ENCODE measurements at regions not wholly inside any gene's neighbourhood (a gene's known extent, or its start where the extent isn't known, plus 50 kb on each side); places are given as distances from the start of the nearest gene placed in this dataset.

DNA sequence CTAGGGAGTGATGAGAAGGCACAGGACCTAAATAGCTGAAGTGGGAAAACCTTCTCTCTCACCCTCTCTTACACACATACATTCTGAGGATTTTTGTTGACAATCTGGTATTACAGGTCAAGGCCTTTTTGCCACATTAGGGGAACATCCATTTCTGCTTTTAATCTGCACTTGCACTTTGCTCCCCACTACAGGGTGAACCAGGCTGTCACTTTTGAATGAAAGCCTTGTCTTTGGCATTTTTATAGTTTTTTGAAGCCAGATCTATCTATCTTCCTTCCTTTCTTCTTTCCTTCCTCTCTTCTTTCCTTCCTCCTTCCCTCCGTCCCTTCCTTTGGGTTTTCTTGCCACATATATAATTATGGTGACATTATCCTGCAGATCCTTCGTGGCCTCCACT lies 165.9 kb upstream of the OTX2 start:
- WGBS (ENCODE audit: insufficient coverage, low coverage, low lambda C conversion rate, missing lambda C conversion rate) = 82% methylated on average over 2 of the region's 2 CpGs
- no peaks in the 10 kb centered on the region for H3K36me3 ChIP-seq
- no peak for TF ChIP-seq POLR2A (IDR thresholded peaks at IDR 0.05)
- TF ChIP-seq, protein P1, sequence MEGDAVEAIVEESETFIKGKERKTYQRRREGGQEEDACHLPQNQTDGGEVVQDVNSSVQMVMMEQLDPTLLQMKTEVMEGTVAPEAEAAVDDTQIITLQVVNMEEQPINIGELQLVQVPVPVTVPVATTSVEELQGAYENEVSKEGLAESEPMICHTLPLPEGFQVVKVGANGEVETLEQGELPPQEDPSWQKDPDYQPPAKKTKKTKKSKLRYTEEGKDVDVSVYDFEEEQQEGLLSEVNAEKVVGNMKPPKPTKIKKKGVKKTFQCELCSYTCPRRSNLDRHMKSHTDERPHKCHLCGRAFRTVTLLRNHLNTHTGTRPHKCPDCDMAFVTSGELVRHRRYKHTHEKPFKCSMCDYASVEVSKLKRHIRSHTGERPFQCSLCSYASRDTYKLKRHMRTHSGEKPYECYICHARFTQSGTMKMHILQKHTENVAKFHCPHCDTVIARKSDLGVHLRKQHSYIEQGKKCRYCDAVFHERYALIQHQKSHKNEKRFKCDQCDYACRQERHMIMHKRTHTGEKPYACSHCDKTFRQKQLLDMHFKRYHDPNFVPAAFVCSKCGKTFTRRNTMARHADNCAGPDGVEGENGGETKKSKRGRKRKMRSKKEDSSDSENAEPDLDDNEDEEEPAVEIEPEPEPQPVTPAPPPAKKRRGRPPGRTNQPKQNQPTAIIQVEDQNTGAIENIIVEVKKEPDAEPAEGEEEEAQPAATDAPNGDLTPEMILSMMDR (IDR thresholded peaks at IDR 0.05) = no peak
- no peaks in the 10 kb centered on the region for H3K9me3 ChIP-seq
- no peak overlapping the region for H3K27ac ChIP-seq
- no peaks in the 10 kb centered on the region for H3K27me3 ChIP-seq
- DNase-seq (no peak), ATAC-seq (peak in 1 of 4 donors; percentile 36)
- H3K4me1 ChIP-seq = no peaks in the 10 kb centered on the region
- intact Hi-C loops (cut with DNase I) = no loop called here
- H3K4me3 ChIP-seq = no peak overlapping the region

DNA sequence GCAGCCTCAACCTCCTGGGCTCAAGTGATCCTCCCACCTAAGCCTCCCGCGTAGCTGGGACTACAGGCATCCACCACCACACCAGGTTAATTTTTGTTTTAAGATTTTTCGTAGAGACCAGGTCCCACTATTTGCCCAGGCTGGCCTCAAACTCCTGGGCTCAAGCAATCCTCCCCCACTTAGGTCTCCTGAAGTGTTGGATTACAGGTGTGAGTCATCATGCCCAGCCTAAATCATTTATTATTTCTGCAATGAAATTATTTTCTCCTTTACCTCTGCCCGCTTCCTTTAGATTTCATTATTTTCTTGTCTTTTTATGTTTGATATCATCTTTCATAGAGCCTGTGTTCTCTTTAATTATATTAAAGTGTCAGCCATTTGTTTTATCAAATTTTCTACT lies 165.2 kb upstream of the OTX2 start:
- Histone ChIP-seq H3K4me3 (no peak overlapping the region), H3K27ac (no peak overlapping the region), H3K4me1 (no peaks in the 10 kb centered on the region), H3K9me3 (no peaks in the 10 kb centered on the region), H3K27me3 (no peaks in the 10 kb centered on the region), H3K36me3 (no peaks in the 10 kb centered on the region)
- 65% methylated on average over 4 of the region's 4 CpGs for WGBS (ENCODE audit: insufficient coverage, low coverage, low lambda C conversion rate, missing lambda C conversion rate)
- intact Hi-C loops (cut with DNase I) = no loop called here
- ATAC-seq (no peak), DNase-seq (no peak)
- no peak for TF ChIP-seq POLR2A (IDR thresholded peaks at IDR 0.05)
- TF ChIP-seq, protein P1 (IDR thresholded peaks at IDR 0.05) = no peak

- no peak overlapping the region for H3K4me3 ChIP-seq
- H3K27me3 ChIP-seq = no peaks in the 10 kb centered on the region
- no peaks in the 10 kb centered on the region for H3K4me1 ChIP-seq
- H3K27ac ChIP-seq = no peak overlapping the region
- no peak for ATAC-seq
- H3K36me3 ChIP-seq = no peaks in the 10 kb centered on the region
- TF ChIP-seq, protein P1 (IDR thresholded peaks at IDR 0.05) = no peak
- TF ChIP-seq POLR2A (IDR thresholded peaks at IDR 0.05) = no peak
- no peaks in the 10 kb centered on the region for H3K9me3 ChIP-seq
- no peak for DNase-seq
- intact Hi-C loops (cut with DNase I) = no loop called here
Measured at GRCh38 chr14:56972948-56973347, 162.7 kb upstream of the OTX2 start.

DNA sequence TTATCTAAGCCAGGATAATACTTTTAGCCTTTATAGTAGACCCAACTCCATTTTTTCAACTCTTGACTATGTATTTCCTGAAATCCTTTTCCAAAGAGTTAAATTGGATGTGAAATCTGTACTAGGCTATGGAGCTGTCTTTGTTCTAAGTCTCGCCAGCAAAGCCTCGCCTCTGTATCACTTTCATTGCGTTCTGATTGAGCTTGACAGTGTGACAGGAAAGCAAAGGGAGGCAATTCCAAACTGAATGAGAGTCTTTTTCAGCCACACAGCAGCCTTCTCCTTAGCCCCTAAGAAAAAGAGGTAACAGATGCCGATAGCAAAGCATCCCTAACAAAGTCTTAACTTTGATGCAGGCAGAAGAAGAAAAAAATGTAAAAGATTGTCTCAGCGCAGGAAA lies 154.6 kb upstream of the OTX2 start:
- Histone ChIP-seq H3K4me3 (no peak overlapping the region), H3K36me3 (no peaks in the 10 kb centered on the region), H3K27me3 (no peaks in the 10 kb centered on the region), H3K9me3 (no peaks in the 10 kb centered on the region), H3K4me1 (no peaks in the 10 kb centered on the region), H3K27ac (no peak overlapping the region)
- ATAC-seq = no peak
- no peak for DNase-seq
- TF ChIP-seq, protein P1 (IDR thresholded peaks at IDR 0.05) = no peak
- no peak for TF ChIP-seq POLR2A (IDR thresholded peaks at IDR 0.05)
- WGBS (ENCODE audit: insufficient coverage, low coverage, low lambda C conversion rate, missing lambda C conversion rate) = 50% methylated on average over 5 of the region's 5 CpGs
- intact Hi-C loops (cut with DNase I) = no loop called here

- Histone ChIP-seq H3K4me1 (no peaks in the 10 kb centered on the region), H3K4me3 (no peak overlapping the region), H3K27me3 (peaks cover 0 to 5% of the 10 kb centered on the region in 2 donors), H3K36me3 (no peaks in the 10 kb centered on the region), H3K9me3 (no peaks in the 10 kb centered on the region), H3K27ac (no peak overlapping the region)
- WGBS (ENCODE audit: insufficient coverage, low coverage, low lambda C conversion rate, missing lambda C conversion rate) = 74% methylated on average over 6 of the region's 6 CpGs
- intact Hi-C loops (cut with DNase I) = no loop called here
- no peak for ATAC-seq
- no peak for DNase-seq
- TF ChIP-seq, protein P1 (IDR thresholded peaks at IDR 0.05) = no peak
- no peak for TF ChIP-seq POLR2A (IDR thresholded peaks at IDR 0.05)
Measured at GRCh38 chr14:56963381-56963780, 153.1 kb upstream of the OTX2 start.

All from right lobe of liver (tissue), 6 donors.